SIG-M5 treated with dmso at 0.1 percent for 504 hours (cell line): ENCODE measurements at regions not wholly inside any gene's neighbourhood (a gene's known extent, or its start where the extent isn't known, plus 50 kb on each side); places are given as distances from the start of the nearest gene placed in this dataset.
"Not testable (repeated sequence)": the region's sequence is repeated elsewhere in the genome, so short reads cannot be mapped to it uniquely, and the experiment has no call there.

ENCODE experiments used
- DNase-seq: peaks from one replicate; lab custom pipeline; 2025; ENCODE audit not compliant: unreplicated experiment; lab: John Stamatoyannopoulos, UW

GRCh38 chr2:150860301-150860700 is 372.8 kb upstream of the RND3 start:
- DNase-seq, result no peak

GRCh38 chr2:150859877-150860276 is 372.4 kb upstream of the RND3 start:
- no peak for DNase-seq

GRCh38 chr2:150859162-150859561 is 371.7 kb upstream of the RND3 start:
- DNase-seq, result no peak

- DNase-seq, result no peak
Measured at GRCh38 chr2:150858382-150858781, 370.9 kb upstream of the RND3 start.

- DNase-seq, result no peak
Measured at GRCh38 chr2:150856596-150857281, 369.3 kb upstream of the RND3 start.

GRCh38 chr2:150853263-150853662 is 365.8 kb upstream of the RND3 start:
- DNase-seq, result no peak

- no peak for DNase-seq
Measured at GRCh38 chr2:150850641-150851040, 363.2 kb upstream of the RND3 start.

- no peak for DNase-seq
Measured at GRCh38 chr2:150847578-150847977, 360.1 kb upstream of the RND3 start.

GRCh38 chr2:150846691-150847090 is 359.2 kb upstream of the RND3 start:
- no peak for DNase-seq

- DNase-seq, result no peak
Measured at GRCh38 chr2:150832686-150833085, 345.2 kb upstream of the RND3 start.

GRCh38 chr2:150824118-150824517 is 336.7 kb upstream of the RND3 start:
- no peak for DNase-seq

- DNase-seq, result no peak
Measured at GRCh38 chr2:150817422-150817821, 330.0 kb upstream of the RND3 start.

GRCh38 chr2:150812664-150813367 is 325.3 kb upstream of the RND3 start:
- no peak for DNase-seq

- DNase-seq, result no peak
Measured at GRCh38 chr2:150812066-150812465, 324.6 kb upstream of the RND3 start.

- no peak for DNase-seq
Measured at GRCh38 chr2:150811259-150811855, 323.9 kb upstream of the RND3 start.

GRCh38 chr2:150809103-150809502 is 321.6 kb upstream of the RND3 start:
- no peak for DNase-seq

- DNase-seq, result no peak
Measured at GRCh38 chr2:150806336-150806735, 318.9 kb upstream of the RND3 start.

- DNase-seq, result no peak
Measured at GRCh38 chr2:150803689-150804398, 316.4 kb upstream of the RND3 start.

GRCh38 chr2:150802635-150803034 is 315.2 kb upstream of the RND3 start:
- DNase-seq, result no peak

- DNase-seq, result not testable (repeated sequence)
Measured at GRCh38 chr2:150796236-150796635, 308.8 kb upstream of the RND3 start.

GRCh38 chr2:150792780-150793300 is 305.4 kb upstream of the RND3 start:
- no peak for DNase-seq
